B cell (primary cell): ENCODE measurements at regions not wholly inside any gene's neighbourhood (a gene's known extent, or its start where the extent isn't known, plus 50 kb on each side); places are given as distances from the start of the nearest gene placed in this dataset.
"Not testable (repeated sequence)": the region's sequence is repeated elsewhere in the genome, so short reads cannot be mapped to it uniquely, and the experiment has no call there.

Experiments used
- ATAC-seq: fragments of 200-7000 bp; cut with Tn5 transposase; one replicate; pipeline ENCODE4 v1.10.0; 2021; ENCODE audit warnings: low read depth, mild to moderate bottlenecking, moderate number of reproducible peaks, moderate library complexity
- CTCF ChIA-PET: fragments of 350-600 bp; sonication (Branson Sonifier 250); formaldehyde crosslinking; loops from one replicate; lab custom pipeline; 2021; ENCODE audit warnings: antibody characterized with exemption, inconsistent platforms; lab: Charles Lee
- POLR2A ChIA-PET: fragments of 350-600 bp; sonication (Branson Sonifier 250); formaldehyde crosslinking; loops from one replicate; lab custom pipeline; 2021; ENCODE audit warnings: antibody characterized with exemption; lab: Charles Lee
- DNase-seq: peaks from one replicate; pipeline ENCODE4 v3.0.0; 2013
- H2AFZ ChIP-seq: 2 replicates; pipeline ENCODE4 v1.6.1; 2012; ENCODE audit warnings: mild to moderate bottlenecking, low read depth, low read length; ENCODE audit not compliant: insufficient read depth, poor library complexity, severe bottlenecking
- H3K27ac ChIP-seq, 2 donors: 1 replicate in 1 of 2; 2 replicates in 1 of 2; pipeline ENCODE4 v1.5.1; 2012 to 2013; ENCODE audit warnings: low read length in 2 of 2, mild to moderate bottlenecking in 2 of 2, moderate library complexity in 1 of 2
- H3K27me3 ChIP-seq, 4 experiments: fragments of 200-600 bp in 1 of 4; sonication (generic) in 1 of 4; replicated peaks in 1 of 4; 1 replicate in 2 of 4; 2 replicates in 2 of 4; pipeline versions ENCODE4 v1.6.1 to v1.7.0; 2013 to 2016; ENCODE audit warnings: low read length in 3 of 4, mild to moderate bottlenecking in 2 of 4, mixed read lengths in 1 of 4, moderate library complexity in 1 of 4; ENCODE audit not compliant: insufficient read depth in 4 of 4, control insufficient read depth in 3 of 4; ENCODE audit errors: control extremely low read depth in 1 of 4
- H3K36me3 ChIP-seq, 2 experiments: replicated peaks in 1 of 2; 1 replicate in 1 of 2; 2 replicates in 1 of 2; pipeline versions ENCODE4 v1.6.1 to v1.7.1; 2013; ENCODE audit warnings: low read length in 1 of 2; ENCODE audit not compliant: insufficient read depth in 2 of 2, control insufficient read depth in 1 of 2; ENCODE audit errors: control extremely low read depth in 1 of 2, extremely low read depth in 1 of 2
- H3K4me1 ChIP-seq, 2 donors: fragments of 200-600 bp in 1 of 2; sonication (generic) in 1 of 2; 1 replicate in 1 of 2; 2 replicates in 1 of 2; pipeline versions ENCODE4 v1.5.1 to v1.6.1; 2013 to 2017; ENCODE audit warnings: low read length in 2 of 2; ENCODE audit not compliant: control insufficient read depth in 2 of 2, insufficient read depth in 2 of 2
- H3K4me2 ChIP-seq: replicated peaks from 2 replicates; pipeline ENCODE3; 2012; ENCODE audit warnings: mild to moderate bottlenecking, low read depth, low read length; ENCODE audit not compliant: poor library complexity, severe bottlenecking
- H3K4me3 ChIP-seq, 5 experiments: fragments of 200-600 bp in 1 of 5; sonication (generic) in 1 of 5; 1 replicate in 3 of 5; 2 replicates in 2 of 5; pipeline versions ENCODE4 v1.5.1 to v1.7.0; 2011 to 2016; ENCODE audit warnings: low read length in 4 of 5, mild to moderate bottlenecking in 4 of 5, low read depth in 2 of 5, control low read depth in 1 of 5, moderate library complexity in 1 of 5; ENCODE audit not compliant: insufficient read depth in 1 of 5; ENCODE audit errors: control extremely low read depth in 1 of 5, extremely low read depth in 1 of 5
- H3K79me2 ChIP-seq: fragments of 200-600 bp; sonication (generic); one replicate; pipeline ENCODE4 v1.6.0; 2016; ENCODE audit warnings: low read length; ENCODE audit not compliant: control insufficient read depth, insufficient read depth
- H3K9ac ChIP-seq: fragments of 200-600 bp; sonication (generic); 2 replicates; pipeline ENCODE4 v1.6.1; 2017; ENCODE audit warnings: mild to moderate bottlenecking, low read length, moderate library complexity
- H3K9me3 ChIP-seq, 3 donors: one replicate each; pipeline versions ENCODE4 v1.6.1 to v1.7.1; 2013; ENCODE audit warnings: low read length in 2 of 3; ENCODE audit not compliant: control insufficient read depth in 2 of 3, insufficient read depth in 1 of 3; ENCODE audit errors: control extremely low read depth in 1 of 3
- H4K20me1 ChIP-seq: 2 replicates; pipeline ENCODE4 v1.6.0; 2012; ENCODE audit warnings: mild to moderate bottlenecking, low read length; ENCODE audit not compliant: insufficient read depth, control insufficient read depth, poor library complexity, severe bottlenecking
- H3K27ac Mint-ChIP-seq: one replicate; pipeline ENCODE4 v1.8.0; 2021; ENCODE audit warnings: mixed read lengths
- H3K27me3 Mint-ChIP-seq: one replicate; pipeline ENCODE4 v1.8.0; 2021; ENCODE audit warnings: mixed read lengths
- H3K4me1 Mint-ChIP-seq: one replicate; pipeline ENCODE4 v1.8.0; 2021; ENCODE audit warnings: mixed read lengths
- H3K4me3 Mint-ChIP-seq: one replicate; pipeline ENCODE4 v1.8.0; 2021; ENCODE audit warnings: mixed read lengths
- H3K9me3 Mint-ChIP-seq: one replicate; pipeline ENCODE4 v1.8.0; 2022; ENCODE audit warnings: mixed read lengths; ENCODE audit not compliant: insufficient read depth
- EZH2 ChIP-seq: IDR thresholded peaks from 2 replicates; pipeline ENCODE4 v1.6.1; 2012; ENCODE audit warnings: borderline replicate concordance, low read depth, mild to moderate bottlenecking, moderate library complexity, low read length; ENCODE audit not compliant: insufficient read depth, poor library complexity, severe bottlenecking
- WGBS: methylation state at CpG from one replicate; pipeline ENCODE4 v1.1.5; 2013; ENCODE audit warnings: missing lambda C conversion rate; ENCODE audit not compliant: insufficient coverage; 5-methylcytosine and 5-hydroxymethylcytosine counted together
- intact Hi-C: fragments of 100-400 bp; cut with micrococcal nuclease; formaldehyde crosslinking; loops from one replicate; pipeline ENCODE4 v1.10.0; 2022
- TF ChIP-seq, protein P1 (sequence below): fragments of 200-600 bp; IDR thresholded peaks from one replicate; pipeline ENCODE4 v1.8.0; 2022; ENCODE audit warnings: antibody characterized with exemption, mild to moderate bottlenecking

DNA sequence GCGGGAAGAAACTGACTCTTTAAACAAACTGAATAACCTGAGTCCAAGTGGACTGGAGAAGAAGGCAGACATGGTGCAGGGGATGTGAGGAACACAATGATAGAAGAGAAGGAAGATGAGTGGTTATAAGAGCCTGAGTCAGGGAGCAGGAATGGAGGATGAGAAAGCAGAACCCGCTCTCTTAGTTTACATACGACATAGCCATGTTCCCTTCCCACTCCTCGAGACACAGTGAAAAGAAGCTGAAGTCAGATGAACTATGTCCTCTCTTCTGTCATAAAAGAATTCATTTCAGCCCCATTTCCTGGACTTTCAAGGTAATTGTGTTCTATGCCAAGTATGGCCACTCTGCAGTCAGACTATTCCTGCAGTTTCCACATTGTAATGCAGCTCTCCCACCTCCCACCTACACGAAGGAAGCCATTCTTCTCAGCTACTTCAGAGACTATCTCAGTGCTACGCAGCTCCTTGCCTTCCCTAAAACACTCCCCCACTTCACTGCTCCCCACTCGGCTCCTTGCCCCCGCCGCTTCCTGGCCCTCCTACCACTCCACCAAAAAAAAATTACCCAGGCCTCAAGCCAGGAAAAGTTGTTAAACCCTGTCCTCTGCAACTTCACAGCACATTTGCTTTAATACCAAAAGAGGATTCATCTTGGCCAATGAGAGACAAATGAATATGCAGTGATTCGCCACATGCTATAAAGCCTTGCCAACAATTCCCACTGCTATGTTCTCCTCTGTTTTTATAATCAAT is 323.4 kb upstream of the EPHA4 start:
- no peak overlapping the region for H3K4me3 Mint-ChIP-seq
- intact Hi-C loops: no loop called here
- POLR2A ChIA-PET: no interaction called here

DNA sequence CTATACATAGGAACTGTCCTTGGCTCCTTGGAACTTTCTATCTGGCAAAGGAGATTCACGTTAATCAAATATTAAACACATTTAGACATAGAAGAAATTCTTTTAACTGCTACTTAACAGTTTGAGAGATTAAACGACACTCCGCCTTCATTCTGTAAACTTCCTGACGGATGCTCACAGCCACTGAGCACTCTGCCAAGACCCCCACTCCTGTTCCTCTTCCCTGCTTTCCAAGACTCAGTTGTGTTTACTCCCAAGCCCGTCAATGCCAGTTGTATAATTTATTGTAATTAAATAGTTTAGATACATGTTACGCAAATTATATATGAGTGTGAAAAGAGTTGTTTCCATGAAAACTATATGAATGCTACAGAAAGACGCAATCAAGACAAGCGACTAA is 321.4 kb upstream of the EPHA4 start:
- POLR2A ChIA-PET: no interaction called here
- CTCF ChIA-PET: no interaction called here
- H3K27ac Mint-ChIP-seq: no peak overlapping the region

More for the DNA sequence above, 323.4 kb upstream of the EPHA4 start:
- Histone ChIP-seq H2AFZ (no peak overlapping the region), H3K9ac (no peak overlapping the region), H3K4me1 (no peaks in the 10 kb centered on the region), H3K9me3 (peaks cover 0 to 4% (median 0%) of the 10 kb centered on the region in 3 donors), H4K20me1 (no peaks in the 10 kb centered on the region), H3K36me3 (no peaks in the 10 kb centered on the region), H3K27me3 (no peaks in the 10 kb centered on the region), H3K79me2 (no peaks in the 10 kb centered on the region), H3K4me3 (no peak overlapping the region), H3K4me2 (no peak overlapping the region), H3K27ac (no peak overlapping the region)
- TF ChIP-seq, protein P1, sequence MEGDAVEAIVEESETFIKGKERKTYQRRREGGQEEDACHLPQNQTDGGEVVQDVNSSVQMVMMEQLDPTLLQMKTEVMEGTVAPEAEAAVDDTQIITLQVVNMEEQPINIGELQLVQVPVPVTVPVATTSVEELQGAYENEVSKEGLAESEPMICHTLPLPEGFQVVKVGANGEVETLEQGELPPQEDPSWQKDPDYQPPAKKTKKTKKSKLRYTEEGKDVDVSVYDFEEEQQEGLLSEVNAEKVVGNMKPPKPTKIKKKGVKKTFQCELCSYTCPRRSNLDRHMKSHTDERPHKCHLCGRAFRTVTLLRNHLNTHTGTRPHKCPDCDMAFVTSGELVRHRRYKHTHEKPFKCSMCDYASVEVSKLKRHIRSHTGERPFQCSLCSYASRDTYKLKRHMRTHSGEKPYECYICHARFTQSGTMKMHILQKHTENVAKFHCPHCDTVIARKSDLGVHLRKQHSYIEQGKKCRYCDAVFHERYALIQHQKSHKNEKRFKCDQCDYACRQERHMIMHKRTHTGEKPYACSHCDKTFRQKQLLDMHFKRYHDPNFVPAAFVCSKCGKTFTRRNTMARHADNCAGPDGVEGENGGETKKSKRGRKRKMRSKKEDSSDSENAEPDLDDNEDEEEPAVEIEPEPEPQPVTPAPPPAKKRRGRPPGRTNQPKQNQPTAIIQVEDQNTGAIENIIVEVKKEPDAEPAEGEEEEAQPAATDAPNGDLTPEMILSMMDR: no peak
- TF ChIP-seq EZH2: no peak
- CTCF ChIA-PET: no interaction called here
- WGBS: 82% methylated on average over 8 of the region's 10 CpGs
- Mint-ChIP-seq H3K27ac (no peak overlapping the region), H3K4me1 (no peaks in the 10 kb centered on the region), H3K27me3 (no peaks in the 10 kb centered on the region), H3K9me3 (peaks cover 2% of the 10 kb centered on the region)
- ATAC-seq (no peak), DNase-seq (no peak)

DNA sequence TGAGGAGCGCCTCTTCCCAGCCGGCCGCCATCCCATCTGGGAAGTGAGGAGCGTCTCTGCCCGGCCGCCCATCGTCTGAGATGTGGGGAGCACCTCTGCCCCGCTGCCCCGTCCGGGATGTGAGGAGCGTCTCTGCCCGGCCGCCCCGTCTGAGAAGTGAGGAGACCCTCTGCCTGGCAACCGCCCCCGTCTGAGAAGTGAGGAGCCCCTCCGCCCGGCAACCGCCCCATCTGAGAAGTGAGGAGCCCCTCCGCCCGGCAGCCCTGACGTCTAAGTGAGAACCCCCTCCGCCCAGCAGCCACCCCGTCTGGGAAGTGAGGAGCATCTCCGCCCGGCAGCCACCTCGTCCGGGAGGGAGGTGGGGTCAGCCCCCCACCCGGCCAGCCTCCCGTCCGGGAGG is 319.9 kb upstream of the EPHA4 start:
- ATAC-seq, H3K4me3 ChIP-seq, POLR2A ChIA-PET, H3K27ac Mint-ChIP-seq, CTCF ChIA-PET, H3K79me2 ChIP-seq, H3K27me3 Mint-ChIP-seq, DNase-seq, H3K9ac ChIP-seq, H3K4me2 ChIP-seq, H3K27me3 ChIP-seq, intact Hi-C loops, H2AFZ ChIP-seq, H4K20me1 ChIP-seq, H3K9me3 ChIP-seq, H3K4me1 Mint-ChIP-seq, H3K36me3 ChIP-seq, H3K27ac ChIP-seq, H3K4me3 Mint-ChIP-seq, H3K9me3 Mint-ChIP-seq, H3K4me1 ChIP-seq: not testable (repeated sequence)
- WGBS: 93% methylated on average over 12 of the region's 31 CpGs

More for the DNA sequence above, 321.4 kb upstream of the EPHA4 start:
- ATAC-seq (no peak), DNase-seq (no peak)
- no peak for TF ChIP-seq EZH2
- TF ChIP-seq, protein P1: no peak
- Histone ChIP-seq H3K4me3 (no peak overlapping the region), H3K9me3 (peaks cover 0 to 4% (median 0%) of the 10 kb centered on the region in 3 donors), H3K9ac (no peak overlapping the region), H3K4me1 (no peaks in the 10 kb centered on the region), H3K79me2 (no peaks in the 10 kb centered on the region), H3K4me2 (no peak overlapping the region), H3K27me3 (no peaks in the 10 kb centered on the region), H4K20me1 (no peaks in the 10 kb centered on the region), H3K27ac (no peak overlapping the region), H2AFZ (no peak overlapping the region), H3K36me3 (no peaks in the 10 kb centered on the region)
- Mint-ChIP-seq H3K4me1 (no peaks in the 10 kb centered on the region), H3K9me3 (peaks cover 2% of the 10 kb centered on the region), H3K4me3 (no peak overlapping the region), H3K27me3 (no peaks in the 10 kb centered on the region)
- intact Hi-C loops: no loop called here
- 90% methylated on average over 2 of the region's 8 CpGs for WGBS
